Activated CD4-positive, alpha-beta memory T cell treated with anti-CD3 and anti-CD28 coated beads for 36 hours (primary cell): ENCODE measurements at regions not wholly inside any gene's neighbourhood (a gene's known extent, or its start where the extent isn't known, plus 50 kb on each side); places are given as distances from the start of the nearest gene placed in this dataset.
"Not testable (repeated sequence)": the region's sequence is repeated elsewhere in the genome, so short reads cannot be mapped to it uniquely, and the experiment has no call there.

Experiments used
- CTCF ChIA-PET: fragments of 350-600 bp; sonication (Branson Sonifier 250); formaldehyde crosslinking; loops from one replicate; lab custom pipeline; 2021; ENCODE audit warnings: antibody characterized with exemption, inconsistent platforms; lab: Charles Lee
- POLR2A ChIA-PET: fragments of 350-600 bp; sonication (Branson Sonifier 250); formaldehyde crosslinking; loops from one replicate; lab custom pipeline; 2021; ENCODE audit warnings: antibody characterized with exemption; lab: Charles Lee
- DNase-seq: peaks from one replicate; pipeline ENCODE4 v3.0.0-alpha.2; 2020
- H3K27ac Mint-ChIP-seq: one replicate; pipeline ENCODE4 v1.8.0; 2021; ENCODE audit warnings: mixed read lengths
- H3K27me3 Mint-ChIP-seq: one replicate; pipeline ENCODE4 v1.8.0; 2021; ENCODE audit warnings: mixed read lengths
- H3K36me3 Mint-ChIP-seq: one replicate; pipeline ENCODE4 v1.8.0; 2021; ENCODE audit warnings: mixed read lengths
- H3K4me1 Mint-ChIP-seq: one replicate; pipeline ENCODE4 v1.8.0; 2021; ENCODE audit warnings: low read depth, mixed read lengths
- H3K4me3 Mint-ChIP-seq: one replicate; pipeline ENCODE4 v1.8.0; 2021; ENCODE audit warnings: mild to moderate bottlenecking, mixed read lengths
- H3K9me3 Mint-ChIP-seq: one replicate; pipeline ENCODE4 v1.8.0; 2021; ENCODE audit warnings: mixed read lengths
- intact Hi-C: fragments of 100-400 bp; cut with micrococcal nuclease; formaldehyde crosslinking; loops from one replicate; pipeline ENCODE4 v1.15.1; 2023

DNA sequence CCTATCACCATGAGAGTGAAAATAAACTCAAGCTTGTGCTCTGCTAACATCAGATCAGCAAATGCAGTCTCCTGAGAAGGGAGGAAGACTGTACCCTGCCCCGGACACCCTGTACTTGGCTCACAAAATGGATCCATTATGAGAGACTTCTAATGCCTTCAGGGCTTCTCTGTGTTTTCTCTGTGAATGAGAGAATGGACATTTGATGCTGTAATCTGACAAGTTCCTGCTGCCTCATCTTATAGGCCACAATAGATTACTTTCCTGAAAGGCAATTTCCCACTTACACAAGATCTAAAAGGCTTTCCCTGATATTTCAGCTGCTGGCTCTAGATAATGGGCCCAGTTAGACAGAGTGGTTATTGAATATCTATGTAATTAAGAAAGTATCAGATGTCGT lies 117.2 kb downstream of the OTOR start:
- DNase-seq = no peak
- POLR2A ChIA-PET = no interaction called here
- Mint-ChIP-seq H3K9me3 (no peaks in the 10 kb centered on the region), H3K4me3 (no peak overlapping the region), H3K27ac (no peak overlapping the region), H3K36me3 (no peaks in the 10 kb centered on the region), H3K27me3 (no peaks in the 10 kb centered on the region), H3K4me1 (no peaks in the 10 kb centered on the region)
- CTCF ChIA-PET = no interaction called here
- intact Hi-C loops = no loop called here

DNA sequence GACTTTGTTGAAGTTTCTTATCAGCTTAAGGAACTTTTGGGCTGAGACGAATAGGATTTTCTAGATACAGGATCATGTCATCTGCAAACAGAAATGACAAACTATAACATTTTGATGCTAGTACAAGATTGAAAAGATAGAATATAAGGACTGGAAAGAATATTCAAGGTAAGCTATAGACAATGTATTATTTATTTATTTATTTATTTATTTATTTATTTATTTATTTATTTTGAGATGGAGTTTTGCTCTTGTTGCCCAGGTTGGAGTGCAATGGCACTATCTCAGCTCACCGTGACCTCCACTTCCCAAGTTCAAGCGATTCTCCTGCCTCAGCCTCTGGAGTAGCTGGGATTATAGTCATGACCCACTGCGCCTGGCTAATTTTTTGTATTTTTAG lies 125.0 kb downstream of the OTOR start:
- H3K4me3 Mint-ChIP-seq, H3K27me3 Mint-ChIP-seq, H3K36me3 Mint-ChIP-seq, H3K9me3 Mint-ChIP-seq, DNase-seq, H3K27ac Mint-ChIP-seq, POLR2A ChIA-PET, H3K4me1 Mint-ChIP-seq, CTCF ChIA-PET, intact Hi-C loops: not testable (repeated sequence)

DNA sequence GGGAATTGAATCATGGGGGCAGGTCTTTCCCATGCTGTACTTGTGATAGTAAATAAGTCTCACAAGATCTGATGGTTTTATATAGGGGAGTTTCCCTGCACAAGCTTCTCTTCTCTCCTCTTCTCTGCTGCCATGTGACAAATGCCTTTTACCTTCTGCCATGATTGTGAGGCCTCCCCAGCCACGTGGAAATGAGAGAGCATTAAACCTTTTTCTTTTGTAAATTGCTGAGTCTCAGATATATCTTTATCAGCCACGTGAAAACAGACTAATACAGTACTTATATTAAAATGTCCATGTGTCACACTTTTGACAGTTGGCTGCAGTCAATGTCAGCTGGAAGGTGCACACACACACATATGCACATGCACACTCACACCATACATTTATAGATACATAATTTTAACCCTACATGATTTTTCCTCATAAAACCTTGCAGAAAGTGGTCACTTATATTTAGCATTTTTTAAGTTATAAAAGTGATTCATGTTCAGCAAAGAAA lies 128.9 kb downstream of the OTOR start:
- intact Hi-C loops = no loop called here
- Mint-ChIP-seq H3K9me3 (no peaks in the 10 kb centered on the region), H3K36me3 (no peaks in the 10 kb centered on the region), H3K4me3 (no peak overlapping the region), H3K27me3 (no peaks in the 10 kb centered on the region), H3K4me1 (no peaks in the 10 kb centered on the region), H3K27ac (no peak overlapping the region)
- ChIA-PET CTCF (no interaction called here), POLR2A (no interaction called here)
- DNase-seq = no peak

DNA sequence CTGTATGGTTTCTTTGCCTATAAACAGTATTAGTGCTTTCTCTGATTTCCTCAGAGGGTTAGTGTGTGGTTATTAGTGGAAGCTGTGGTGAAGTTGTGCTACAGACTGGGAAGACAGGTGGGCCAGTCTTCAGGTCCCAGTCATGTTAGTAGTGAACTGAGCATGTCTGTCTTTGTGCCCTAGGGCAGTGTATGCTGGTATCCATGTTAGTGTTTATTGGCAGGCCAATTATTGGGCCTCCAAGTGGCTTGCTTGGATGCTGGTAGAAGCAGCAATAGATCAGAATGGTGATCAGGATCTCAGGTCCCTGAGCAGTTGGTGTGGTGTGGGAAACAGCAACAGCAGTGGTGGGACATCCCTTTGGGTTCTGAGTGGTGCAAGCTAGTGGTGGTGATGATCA lies 137.6 kb downstream of the OTOR start:
- POLR2A ChIA-PET = no interaction called here
- H3K4me1 Mint-ChIP-seq = no peaks in the 10 kb centered on the region
- H3K27ac Mint-ChIP-seq = no peak overlapping the region
- CTCF ChIA-PET = no interaction called here
- H3K36me3 Mint-ChIP-seq = no peaks in the 10 kb centered on the region
- no peaks in the 10 kb centered on the region for H3K27me3 Mint-ChIP-seq
- H3K4me3 Mint-ChIP-seq = no peak overlapping the region
- DNase-seq = no peak
- intact Hi-C loops = no loop called here
- no peaks in the 10 kb centered on the region for H3K9me3 Mint-ChIP-seq

DNA sequence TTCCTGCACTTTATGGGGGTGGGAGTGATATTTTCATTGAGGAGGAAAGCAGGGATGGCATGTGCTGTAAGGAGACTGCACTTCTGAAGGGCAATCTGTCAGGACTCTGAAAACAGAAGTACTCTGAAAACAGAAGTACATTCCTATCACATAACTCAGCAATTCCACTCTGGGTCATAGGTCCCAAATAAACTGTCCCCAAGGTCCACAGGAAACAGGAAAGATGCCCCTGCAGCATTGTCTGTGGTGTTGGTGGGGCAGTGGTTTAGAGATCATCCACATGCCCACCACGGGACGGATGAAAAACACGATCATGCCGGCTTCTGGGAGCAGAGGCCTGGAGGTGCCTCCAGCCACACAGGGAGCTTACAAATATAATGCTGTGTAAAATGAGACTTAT lies 150.3 kb downstream of the OTOR start:
- ChIA-PET CTCF (no interaction called here), POLR2A (no interaction called here)
- no peaks in the 10 kb centered on the region for H3K27me3 Mint-ChIP-seq
- H3K4me3 Mint-ChIP-seq = no peak overlapping the region
- no peaks in the 10 kb centered on the region for H3K4me1 Mint-ChIP-seq
- H3K9me3 Mint-ChIP-seq = no peaks in the 10 kb centered on the region
- no peak for DNase-seq
- no peak overlapping the region for H3K27ac Mint-ChIP-seq
- H3K36me3 Mint-ChIP-seq = no peaks in the 10 kb centered on the region
- intact Hi-C loops = no loop called here

DNA sequence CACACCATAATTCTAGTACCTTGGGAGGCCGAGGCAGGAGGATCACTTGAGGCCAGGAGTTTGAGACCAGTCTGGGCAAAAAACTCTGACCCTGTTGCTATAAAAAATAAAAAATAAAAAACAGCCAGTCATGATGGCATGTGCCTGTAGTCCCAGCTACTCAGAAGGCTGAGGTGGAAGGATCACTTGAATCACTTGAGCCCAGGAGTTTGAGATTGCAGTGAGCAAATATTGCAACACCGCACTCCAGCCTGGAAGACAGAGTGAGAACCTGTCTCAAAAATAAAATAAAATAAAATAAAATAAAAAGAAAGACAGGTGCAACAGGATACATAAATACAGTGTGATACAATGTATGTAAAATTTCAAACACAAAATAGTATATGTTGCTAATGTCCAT lies 154.5 kb downstream of the OTOR start:
- ChIA-PET CTCF (no interaction called here), POLR2A (no interaction called here)
- Mint-ChIP-seq H3K4me1 (no peaks in the 10 kb centered on the region), H3K36me3 (no peaks in the 10 kb centered on the region), H3K4me3 (no peak overlapping the region), H3K9me3 (peaks cover 3% of the 10 kb centered on the region), H3K27ac (no peak overlapping the region), H3K27me3 (no peaks in the 10 kb centered on the region)
- DNase-seq = no peak
- intact Hi-C loops = no loop called here

DNA sequence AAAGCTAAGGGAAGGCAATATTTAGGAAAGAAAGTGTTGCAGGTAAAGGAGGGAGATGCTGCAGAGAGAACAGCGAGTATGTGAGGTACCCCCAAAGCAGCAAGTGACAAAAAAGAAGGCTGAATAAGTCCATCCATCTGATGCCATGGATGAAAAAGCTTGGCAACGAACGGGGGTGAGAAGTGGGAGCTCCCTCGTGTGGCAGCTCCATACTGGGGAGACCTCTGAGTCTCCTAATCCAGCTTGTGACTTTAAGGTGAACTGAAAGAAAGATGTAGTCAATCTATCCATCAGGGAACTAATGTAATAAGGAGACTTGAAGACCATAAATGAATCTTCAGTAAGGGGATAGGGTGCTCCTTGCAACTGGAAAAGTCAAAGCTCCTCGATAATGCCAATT lies 156.6 kb downstream of the OTOR start:
- Mint-ChIP-seq H3K9me3 (peaks cover 11% of the 10 kb centered on the region), H3K4me3 (no peak overlapping the region), H3K36me3 (no peaks in the 10 kb centered on the region), H3K27me3 (no peaks in the 10 kb centered on the region), H3K27ac (no peak overlapping the region), H3K4me1 (no peaks in the 10 kb centered on the region)
- no peak for DNase-seq
- intact Hi-C loops = no loop called here
- ChIA-PET POLR2A (no interaction called here), CTCF (interaction anchor here (1.1 kb wide), 1 partner anchor 101 kb away, joined by 3 read pairs; no protein-coding TSS in a partner anchor)

DNA sequence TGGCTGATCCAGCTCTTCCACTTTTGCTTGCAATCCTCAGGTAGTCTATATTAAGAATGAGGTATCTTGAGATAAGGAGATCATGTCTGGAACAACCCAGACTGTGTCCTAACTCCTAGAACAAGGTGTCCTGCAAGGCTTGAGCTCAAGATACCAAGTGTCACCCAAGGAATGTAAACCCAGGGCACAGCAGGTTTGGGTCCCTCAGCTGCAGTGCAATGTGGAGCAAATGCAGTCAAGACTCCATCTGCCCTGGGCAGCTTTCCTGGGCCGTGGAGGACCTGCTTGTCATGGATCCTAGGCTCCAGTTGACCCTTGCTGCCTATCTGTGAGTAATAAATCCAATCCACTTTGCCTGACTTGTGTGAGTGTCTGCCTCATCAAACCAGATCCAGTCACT lies 166.1 kb downstream of the OTOR start:
- Mint-ChIP-seq H3K27ac (no peak overlapping the region), H3K27me3 (no peaks in the 10 kb centered on the region), H3K4me3 (no peak overlapping the region), H3K9me3 (peaks cover under 1% of the 10 kb centered on the region), H3K4me1 (no peaks in the 10 kb centered on the region), H3K36me3 (no peaks in the 10 kb centered on the region)
- DNase-seq = no peak
- intact Hi-C loops = no loop called here
- ChIA-PET POLR2A (no interaction called here), CTCF (no interaction called here)

DNA sequence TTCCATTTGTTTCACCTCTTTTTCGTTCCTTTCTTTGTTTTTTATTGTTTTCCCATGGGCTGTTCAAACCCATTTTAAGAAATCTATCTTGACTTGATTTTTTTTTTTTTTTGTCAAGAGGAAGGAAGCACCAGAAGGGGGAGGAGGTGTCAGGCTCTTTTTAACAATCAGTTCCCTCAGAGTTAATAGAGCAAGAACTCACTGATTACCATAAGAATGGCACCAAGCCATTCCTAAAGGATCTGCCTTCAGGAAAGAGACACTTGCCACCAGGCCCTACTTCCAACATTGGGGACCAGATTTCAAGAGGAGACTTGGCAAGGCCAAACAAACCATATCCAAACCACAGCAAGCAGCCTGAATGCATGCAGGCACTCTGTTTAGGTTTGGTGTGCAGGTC lies 168.0 kb downstream of the OTOR start:
- H3K27me3 Mint-ChIP-seq = no peaks in the 10 kb centered on the region
- DNase-seq = no peak
- ChIA-PET POLR2A (no interaction called here), CTCF (no interaction called here)
- no peak overlapping the region for H3K27ac Mint-ChIP-seq
- no peaks in the 10 kb centered on the region for H3K36me3 Mint-ChIP-seq
- H3K4me1 Mint-ChIP-seq = no peaks in the 10 kb centered on the region
- no peaks in the 10 kb centered on the region for H3K9me3 Mint-ChIP-seq
- H3K4me3 Mint-ChIP-seq = no peak overlapping the region
- intact Hi-C loops = no loop called here

DNA sequence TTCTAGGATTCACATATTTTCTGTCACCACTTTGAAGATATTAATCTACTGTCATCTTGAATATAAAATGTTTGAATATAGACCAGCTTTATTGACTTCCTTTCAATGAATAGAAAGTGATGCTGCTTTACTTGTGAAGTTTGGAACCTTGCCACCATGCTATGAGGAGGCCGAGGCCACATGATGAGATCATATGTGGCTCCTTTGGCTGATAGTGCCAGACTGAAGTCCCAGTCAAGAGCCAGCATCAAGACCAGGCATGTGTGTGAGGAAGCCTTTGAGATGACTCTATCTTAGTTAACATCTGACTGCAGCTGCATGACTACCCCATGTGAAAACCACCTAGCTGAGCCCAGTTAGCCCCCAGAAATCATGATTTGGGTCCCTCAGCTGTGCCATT lies 169.5 kb downstream of the OTOR start:
- H3K9me3 Mint-ChIP-seq = no peaks in the 10 kb centered on the region
- no peaks in the 10 kb centered on the region for H3K36me3 Mint-ChIP-seq
- ChIA-PET POLR2A (no interaction called here), CTCF (no interaction called here)
- no peak for DNase-seq
- H3K4me1 Mint-ChIP-seq = no peaks in the 10 kb centered on the region
- H3K27ac Mint-ChIP-seq = no peak overlapping the region
- H3K4me3 Mint-ChIP-seq = no peak overlapping the region
- no peaks in the 10 kb centered on the region for H3K27me3 Mint-ChIP-seq
- intact Hi-C loops = no loop called here

DNA sequence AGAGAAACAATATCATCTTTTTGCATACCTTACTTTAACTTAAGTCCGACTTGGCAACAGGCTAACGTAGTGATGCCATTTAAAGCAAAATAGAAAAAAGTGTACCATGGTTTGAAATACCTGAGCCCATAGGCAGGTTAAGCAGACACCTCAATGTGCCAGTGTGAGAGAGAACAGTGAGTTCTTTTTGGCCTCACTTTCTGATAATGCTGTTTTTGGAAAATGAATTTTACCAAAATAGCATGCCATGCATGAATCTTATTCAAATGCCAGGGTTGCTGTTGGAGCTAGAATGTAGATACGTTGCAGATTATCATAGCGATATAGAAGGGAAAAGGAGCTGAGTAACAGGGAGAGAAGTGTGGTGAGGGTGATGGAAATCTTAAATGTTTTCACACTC lies 170.2 kb downstream of the OTOR start:
- no peak for DNase-seq
- Mint-ChIP-seq H3K27me3 (no peaks in the 10 kb centered on the region), H3K9me3 (no peaks in the 10 kb centered on the region), H3K4me1 (no peaks in the 10 kb centered on the region), H3K4me3 (no peak overlapping the region), H3K27ac (no peak overlapping the region), H3K36me3 (no peaks in the 10 kb centered on the region)
- ChIA-PET CTCF (no interaction called here), POLR2A (no interaction called here)
- intact Hi-C loops = no loop called here

DNA sequence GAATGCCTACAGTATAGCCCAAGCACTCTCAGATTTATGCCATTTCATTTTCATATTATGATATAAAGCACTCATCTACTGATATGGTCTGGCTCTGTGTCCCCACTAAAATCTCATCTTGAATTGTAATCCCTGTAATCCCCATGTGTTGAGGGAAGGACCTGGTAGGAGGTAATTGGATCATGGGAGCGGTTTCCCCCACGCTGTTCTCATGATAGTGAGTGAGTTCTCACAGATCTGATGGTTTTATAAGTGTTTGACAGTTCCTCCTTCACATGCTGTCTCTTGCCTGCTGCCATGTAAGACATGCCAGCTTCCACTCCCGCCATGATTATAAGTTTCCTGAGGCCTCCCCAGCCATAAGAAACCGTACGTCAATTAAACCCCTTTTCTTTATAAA lies 171.7 kb downstream of the OTOR start:
- ChIA-PET CTCF (no interaction called here), POLR2A (no interaction called here)
- H3K27ac Mint-ChIP-seq = no peak overlapping the region
- H3K27me3 Mint-ChIP-seq = no peaks in the 10 kb centered on the region
- no peaks in the 10 kb centered on the region for H3K9me3 Mint-ChIP-seq
- no peak overlapping the region for H3K4me3 Mint-ChIP-seq
- no peak for DNase-seq
- no peaks in the 10 kb centered on the region for H3K36me3 Mint-ChIP-seq
- H3K4me1 Mint-ChIP-seq = no peaks in the 10 kb centered on the region
- intact Hi-C loops = no loop called here

DNA sequence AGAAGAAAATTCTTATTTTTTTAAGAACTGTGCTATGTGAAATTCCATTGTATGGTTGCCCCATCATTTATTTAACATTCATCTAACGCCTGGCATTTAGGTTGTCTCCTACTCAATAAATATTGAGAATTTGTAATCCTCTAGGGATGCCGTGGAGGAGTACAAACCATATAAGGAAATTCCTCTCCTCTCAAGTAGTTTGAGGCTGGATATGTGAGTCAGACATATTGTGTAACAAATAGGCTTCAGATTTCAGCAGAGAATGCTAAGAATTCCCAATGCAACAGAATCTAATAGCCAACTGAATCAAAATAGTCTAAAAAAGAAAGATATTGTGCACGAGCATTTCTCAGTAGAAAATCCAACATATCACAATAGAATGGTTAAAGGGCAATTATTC lies 174.7 kb downstream of the OTOR start:
- no peaks in the 10 kb centered on the region for H3K36me3 Mint-ChIP-seq
- no peaks in the 10 kb centered on the region for H3K9me3 Mint-ChIP-seq
- intact Hi-C loops = no loop called here
- ChIA-PET CTCF (no interaction called here), POLR2A (no interaction called here)
- DNase-seq = no peak
- no peaks in the 10 kb centered on the region for H3K4me1 Mint-ChIP-seq
- H3K4me3 Mint-ChIP-seq = no peak overlapping the region
- no peak overlapping the region for H3K27ac Mint-ChIP-seq
- no peaks in the 10 kb centered on the region for H3K27me3 Mint-ChIP-seq
